HG03045 (cell line): ENCODE measurements at regions not wholly inside any gene's neighbourhood (a gene's known extent, or its start where the extent isn't known, plus 50 kb on each side); places are given as distances from the start of the nearest gene placed in this dataset.

ENCODE experiments used
- ATAC-seq: cut with Tn5 transposase; IDR thresholded peaks from one replicate; pipeline ENCODE4 v1.9.1; 2021; ENCODE audit warnings: mild to moderate bottlenecking, moderate library complexity; ENCODE audit not compliant: unreplicated experiment

DNA sequence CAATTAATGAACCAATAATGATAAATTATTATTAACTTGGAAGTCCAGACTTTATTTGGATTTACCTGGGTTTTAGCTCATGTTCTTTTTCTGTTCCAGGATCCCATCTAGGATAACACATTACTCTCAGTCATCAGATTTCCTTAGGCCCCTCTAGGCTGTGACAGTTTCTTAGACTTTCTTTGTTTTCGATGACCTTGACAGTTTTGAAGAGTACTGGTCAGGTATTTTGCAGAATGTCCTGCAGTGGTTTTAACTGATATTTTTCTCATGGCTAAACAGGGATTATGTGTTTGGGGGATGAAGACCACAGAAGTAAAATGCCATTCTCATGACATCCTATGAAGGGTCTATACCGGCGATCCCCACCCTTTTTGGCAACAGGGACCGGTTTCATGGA is 144.0 kb downstream of the NAV1 start:
- no peak for ATAC-seq

GRCh38 chr1:201683397-201683796 is 144.5 kb downstream of the NAV1 start:
- ATAC-seq, result no peak

DNA sequence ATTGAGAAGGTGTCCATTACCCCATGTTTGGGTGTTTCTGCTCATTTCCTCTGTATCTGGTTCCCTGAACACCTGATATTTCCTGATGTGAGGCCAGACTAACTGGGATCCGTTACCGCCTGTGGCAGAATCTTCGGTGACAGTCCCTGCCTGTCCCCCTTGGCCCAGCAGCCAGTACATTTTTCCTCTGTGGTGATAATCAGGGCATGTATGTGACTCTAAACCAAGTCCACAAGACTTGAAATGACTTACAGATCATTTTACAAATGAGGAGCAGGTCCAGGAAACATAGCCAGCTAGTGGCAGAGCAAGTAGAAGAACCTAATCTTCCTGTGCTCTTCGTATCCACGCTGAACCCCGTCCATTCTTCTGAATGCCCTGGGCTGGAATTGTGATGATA is 143.5 kb upstream of the IPO9 start:
- ATAC-seq, result no peak

DNA sequence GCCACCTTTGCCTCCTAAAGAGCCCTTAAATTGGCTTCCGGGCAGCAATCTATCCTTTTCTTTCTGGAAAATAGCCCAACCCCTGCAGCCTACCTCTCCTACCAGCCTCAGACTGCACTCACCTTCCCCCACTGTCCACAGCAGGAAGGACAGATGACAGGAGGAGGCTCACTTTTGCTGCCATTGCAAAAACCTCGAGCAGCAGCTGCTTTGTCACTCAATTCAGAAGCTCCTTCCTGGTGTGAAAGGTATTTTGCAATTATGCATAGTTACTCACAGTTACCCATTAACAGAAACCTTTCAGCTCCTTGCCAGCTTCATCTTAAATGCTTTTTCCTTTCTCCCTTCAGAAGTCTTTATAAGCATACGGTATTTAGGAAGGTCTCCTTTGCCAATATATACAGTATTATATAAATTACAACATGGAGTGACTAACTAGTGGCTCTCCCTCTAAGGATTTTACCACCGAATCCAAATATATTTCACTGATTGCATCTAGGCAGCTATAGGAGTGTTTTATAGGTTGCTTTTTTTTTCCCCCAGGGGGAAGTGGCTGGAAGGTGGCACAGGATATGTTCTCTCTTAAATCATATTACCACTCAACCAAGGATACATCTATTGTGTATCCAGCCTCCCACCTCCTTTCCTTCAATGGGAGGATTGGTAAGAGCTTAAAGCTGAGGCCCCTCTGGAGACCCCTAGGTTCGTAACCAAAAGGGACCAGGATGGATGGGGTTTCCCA is 142.1 kb upstream of the IPO9 start:
- no peak for ATAC-seq

- ATAC-seq, result no peak
Observed at GRCh38 chr1:201688514-201688913, 140.4 kb upstream of the IPO9 start.

GRCh38 chr1:201689647-201690046 is 139.3 kb upstream of the IPO9 start:
- ATAC-seq, result no peak

DNA sequence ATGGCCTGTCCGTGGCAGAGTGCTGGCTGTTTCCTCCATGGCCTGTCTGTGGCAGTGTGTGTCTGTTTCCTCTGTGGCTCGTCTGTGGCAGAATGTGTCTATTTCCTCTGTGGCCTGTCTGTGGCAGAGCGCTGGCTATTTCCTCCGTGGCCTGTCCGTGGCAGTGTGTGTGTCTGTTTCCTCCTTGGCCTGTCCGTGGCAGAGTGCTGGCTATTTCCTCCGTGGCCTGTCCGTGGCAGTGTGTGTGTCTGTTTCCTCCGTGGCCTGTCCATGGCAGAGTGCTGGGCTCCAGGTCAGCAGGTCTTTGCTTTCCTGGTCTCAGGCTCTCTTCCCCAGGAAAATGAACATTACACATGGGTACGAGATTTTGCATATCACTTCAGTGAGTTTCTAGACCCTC is 138.4 kb upstream of the IPO9 start:
- ATAC-seq, result no peak

DNA sequence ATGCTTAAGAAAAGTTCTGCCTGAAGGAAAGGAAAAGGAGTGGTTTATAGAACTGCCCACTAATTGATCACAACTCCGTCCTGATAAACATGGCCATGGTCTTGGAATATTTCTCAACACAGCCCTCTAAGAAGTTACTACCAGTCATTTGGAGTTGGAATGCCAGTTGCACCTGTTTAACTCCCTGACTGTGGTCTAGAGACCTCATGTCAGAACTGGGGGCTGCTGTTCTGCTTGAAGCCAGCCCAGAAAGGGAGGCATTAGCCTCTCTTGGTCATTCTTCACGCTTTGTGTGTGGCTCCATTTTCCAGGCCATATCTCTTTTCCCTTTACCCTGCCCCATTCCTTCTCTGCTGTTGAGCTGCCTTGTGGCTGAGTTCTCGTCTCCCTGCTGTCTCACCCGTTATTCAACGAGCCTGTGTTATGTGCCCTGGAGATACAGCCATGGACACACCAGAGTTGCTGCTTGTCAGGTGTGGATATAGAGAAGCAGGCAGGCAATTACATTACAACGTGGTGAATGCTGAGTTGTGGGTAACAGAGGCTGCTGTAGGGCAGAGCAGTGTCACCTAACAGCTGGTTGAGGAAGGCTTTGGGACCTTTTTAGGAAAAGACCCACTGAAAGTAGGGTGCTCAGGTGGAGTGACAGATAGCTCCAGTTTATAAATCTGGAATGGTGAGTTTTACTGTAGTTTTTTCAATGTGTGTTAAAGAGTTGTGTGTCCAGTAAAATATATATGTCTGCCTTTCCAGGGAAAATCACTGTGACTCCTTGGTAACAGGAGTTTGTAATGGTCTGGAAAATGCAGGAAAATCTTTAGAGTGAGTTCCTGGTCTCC is 137.0 kb upstream of the IPO9 start:
- ATAC-seq, result no peak

DNA sequence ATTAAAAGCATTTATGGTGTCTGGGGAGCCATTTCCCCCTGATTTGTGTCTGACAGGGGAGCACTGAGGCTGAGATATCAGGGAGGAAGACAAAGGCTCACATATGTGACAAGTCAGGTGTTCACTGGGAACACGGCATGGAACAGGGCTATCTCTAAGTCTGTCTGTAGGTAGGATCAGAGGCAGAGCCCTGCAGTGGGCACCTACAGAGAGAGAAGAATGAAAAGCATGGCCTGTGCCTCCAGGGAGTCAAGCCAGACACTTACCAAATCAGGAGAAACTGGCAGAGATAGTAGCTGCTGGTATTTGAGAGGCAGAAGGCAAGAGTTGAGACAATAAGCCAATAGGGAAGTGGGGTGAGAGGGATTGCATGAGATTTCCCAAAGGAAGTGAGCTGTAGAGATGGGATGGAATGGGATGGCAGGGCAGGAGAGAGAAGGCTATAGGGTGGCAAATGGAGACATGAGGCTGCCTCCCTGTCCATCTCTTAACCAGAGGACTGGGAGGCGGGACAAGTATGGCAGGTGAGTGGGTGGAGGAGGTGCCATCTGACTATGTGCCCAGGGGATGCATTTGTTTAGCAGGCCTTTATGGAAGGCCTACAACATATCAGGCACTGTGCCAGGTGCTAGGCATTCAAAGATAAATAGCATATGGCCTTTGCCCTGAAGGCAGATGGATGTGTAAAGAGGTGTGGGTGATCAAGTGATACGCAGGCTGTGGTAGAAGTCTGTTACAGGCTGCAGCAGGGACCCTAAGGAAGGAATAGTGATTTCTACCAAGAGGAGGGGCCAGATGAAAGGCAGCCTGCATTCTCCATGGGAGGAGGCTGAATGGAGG is 136.2 kb upstream of the IPO9 start:
- no peak for ATAC-seq

GRCh38 chr1:201693890-201694607 is 134.9 kb upstream of the IPO9 start:
- ATAC-seq, result no peak

GRCh38 chr1:201694608-201695335 is 134.2 kb upstream of the IPO9 start:
- no peak for ATAC-seq

GRCh38 chr1:201695607-201696006 is 133.3 kb upstream of the IPO9 start:
- no peak for ATAC-seq

DNA sequence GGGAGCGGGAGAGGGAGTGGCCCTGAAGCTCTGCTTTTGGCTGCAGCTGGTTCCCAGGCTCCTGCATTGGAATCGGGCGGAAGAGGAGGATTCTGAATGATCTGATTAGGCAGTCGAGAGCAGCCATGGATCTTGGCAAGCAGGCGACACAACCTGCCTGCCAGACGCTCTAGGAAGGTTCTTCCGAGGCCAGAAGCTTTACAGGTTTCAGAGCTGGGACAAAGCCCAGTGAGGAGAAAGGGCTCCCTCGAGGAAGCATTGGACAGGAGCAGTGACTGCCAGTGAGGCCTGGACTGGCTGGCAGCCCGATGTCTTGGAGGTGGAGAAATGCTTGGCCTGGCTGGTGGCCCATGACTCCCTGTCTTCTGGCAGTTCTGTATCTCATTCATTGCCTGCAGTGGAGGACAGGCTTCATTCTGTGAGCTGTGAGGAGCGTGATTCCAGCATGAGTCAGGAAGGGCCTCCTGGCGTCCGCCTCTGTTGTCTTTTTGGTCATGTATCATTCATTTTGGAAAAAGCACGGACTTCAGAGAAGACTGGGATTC is 132.7 kb upstream of the IPO9 start:
- ATAC-seq, result no peak

GRCh38 chr1:201697174-201697573 is 131.8 kb upstream of the IPO9 start:
- ATAC-seq, result no peak

DNA sequence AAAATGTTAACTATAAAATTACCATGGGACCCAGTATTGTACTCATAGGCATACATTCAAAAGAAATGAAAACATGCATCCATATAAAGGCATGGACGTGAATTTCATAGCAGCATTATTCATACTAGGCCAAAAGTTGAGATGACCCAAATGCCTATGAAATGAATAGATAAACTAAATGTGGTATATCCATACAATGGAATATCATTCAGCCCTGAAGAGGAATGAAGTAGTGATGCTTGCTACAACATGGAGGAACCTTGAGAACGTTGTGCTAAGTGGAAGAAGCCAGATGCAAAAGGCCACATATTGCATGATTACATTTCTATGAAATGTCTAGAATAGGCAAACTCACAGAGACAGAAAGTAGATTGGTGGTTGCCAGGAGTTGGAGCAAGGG is 127.1 kb upstream of the IPO9 start:
- ATAC-seq, result no peak

DNA sequence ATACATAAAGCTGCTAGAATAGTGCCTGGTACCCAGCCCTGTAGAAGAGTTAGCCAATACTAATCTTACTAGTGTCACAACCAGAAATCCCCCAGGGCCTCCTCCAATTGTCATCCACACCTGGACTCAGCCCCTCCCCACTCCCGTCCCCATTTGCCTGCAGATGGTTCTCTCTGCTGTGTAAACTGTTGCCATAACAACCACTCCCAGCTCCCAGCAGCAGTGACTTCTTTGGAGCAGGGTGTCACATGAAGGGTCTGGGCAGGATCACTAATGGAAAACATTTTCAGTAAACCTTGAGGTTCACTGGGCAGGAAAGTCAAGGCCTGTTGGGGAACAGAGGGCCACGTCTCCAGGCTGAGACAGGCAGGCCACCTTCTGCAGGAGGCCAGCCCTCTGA is 126.0 kb upstream of the IPO9 start:
- ATAC-seq, result no peak

GRCh38 chr1:201703621-201704438 is 125.1 kb upstream of the IPO9 start:
- ATAC-seq, result no peak

GRCh38 chr1:201704439-201704792 is 124.5 kb upstream of the IPO9 start:
- ATAC-seq, result no peak

GRCh38 chr1:201705389-201705788 is 123.6 kb upstream of the IPO9 start:
- no peak for ATAC-seq
